ENCODE measurements at regions not wholly inside any gene's neighbourhood (a gene's known extent, or its start where the extent isn't known, plus 50 kb on each side); places are given as distances from the start of the nearest gene placed in this dataset.

- DNase-seq (ENCODE audit: low spot score in 2 of 2) (no peak), FAIRE-seq (no peak)
Measured at GRCh38 chr1:218959784-218960183, 213.9 kb upstream of the LYPLAL1 start.

DNA sequence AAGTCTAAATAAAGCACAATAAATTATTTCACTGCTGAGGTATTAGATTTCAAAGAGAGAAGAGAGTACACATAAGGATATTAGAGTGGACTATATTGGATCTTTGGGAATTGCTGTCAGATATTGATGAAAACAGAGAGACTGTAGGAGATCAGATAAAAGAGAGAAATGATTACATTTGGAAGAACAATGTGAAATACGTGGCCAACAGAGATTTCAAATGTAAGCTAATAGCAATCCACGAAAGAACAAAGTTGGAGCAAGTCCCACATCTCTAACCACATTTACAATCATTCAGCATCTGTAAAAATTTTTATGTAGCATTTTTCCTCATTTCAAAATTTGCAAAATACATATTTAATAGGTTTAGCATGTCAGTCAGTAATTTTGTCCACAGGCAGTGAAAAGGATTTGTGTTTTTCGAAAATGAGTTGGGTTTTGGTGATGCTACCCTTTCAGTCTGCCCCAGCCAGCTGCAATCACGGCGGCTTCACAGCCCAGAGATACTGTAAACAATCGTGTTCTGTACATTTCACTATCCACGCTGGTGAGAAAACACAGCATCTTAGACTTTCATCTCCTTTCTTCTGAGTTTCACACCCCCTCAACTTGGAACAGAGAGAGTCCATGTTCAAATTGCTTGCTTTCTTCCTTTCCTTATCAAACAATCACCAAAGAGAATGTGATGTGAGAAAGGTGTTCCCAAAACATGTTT is 209.1 kb upstream of the LYPLAL1 start:
- DNase-seq (ENCODE audit: low spot score in 2 of 2) (no peak), FAIRE-seq (no peak)

DNA sequence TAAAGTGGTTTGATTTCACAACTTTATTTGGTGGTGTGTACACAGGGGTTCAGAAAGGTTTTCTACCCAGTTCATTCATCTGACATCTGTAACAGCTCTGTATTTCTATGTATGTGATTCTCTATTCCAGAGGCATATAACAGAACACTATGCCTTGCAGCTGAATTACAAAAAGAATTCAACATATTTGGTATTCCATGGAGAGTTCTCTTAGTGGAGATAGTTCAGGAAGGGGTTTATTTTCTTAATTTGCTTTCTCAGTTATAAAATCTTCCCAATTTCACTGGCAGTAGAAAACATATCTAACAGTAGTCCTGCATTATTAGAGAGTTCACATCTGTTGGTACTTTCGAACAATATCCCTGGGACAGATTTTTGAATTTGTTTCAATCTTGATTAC is 207.9 kb upstream of the LYPLAL1 start:
- DNase-seq (ENCODE audit: low spot score in 2 of 2) (no peak), FAIRE-seq (no peak)

DNA sequence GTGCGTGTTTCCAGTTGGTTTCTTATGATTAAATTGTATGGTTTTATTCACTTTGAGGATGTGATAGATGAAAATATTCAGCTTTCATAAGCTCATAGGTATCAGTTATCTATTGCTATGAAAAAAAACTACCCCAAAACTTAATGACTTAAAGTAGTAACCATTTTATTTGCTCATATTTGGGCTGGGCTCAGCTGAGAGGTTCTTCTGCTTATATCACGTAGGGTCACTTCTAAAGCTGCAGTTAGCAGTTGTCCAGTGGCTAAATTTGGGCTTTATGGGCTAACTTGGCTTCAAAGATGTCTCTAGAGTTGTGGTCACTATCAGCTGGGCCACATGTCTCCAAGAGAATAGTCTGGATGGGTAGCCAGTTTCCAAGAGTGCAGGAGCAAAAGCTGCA is 206.4 kb upstream of the LYPLAL1 start:
- FAIRE-seq (no peak), DNase-seq (ENCODE audit: low spot score in 2 of 2) (no peak)

DNA sequence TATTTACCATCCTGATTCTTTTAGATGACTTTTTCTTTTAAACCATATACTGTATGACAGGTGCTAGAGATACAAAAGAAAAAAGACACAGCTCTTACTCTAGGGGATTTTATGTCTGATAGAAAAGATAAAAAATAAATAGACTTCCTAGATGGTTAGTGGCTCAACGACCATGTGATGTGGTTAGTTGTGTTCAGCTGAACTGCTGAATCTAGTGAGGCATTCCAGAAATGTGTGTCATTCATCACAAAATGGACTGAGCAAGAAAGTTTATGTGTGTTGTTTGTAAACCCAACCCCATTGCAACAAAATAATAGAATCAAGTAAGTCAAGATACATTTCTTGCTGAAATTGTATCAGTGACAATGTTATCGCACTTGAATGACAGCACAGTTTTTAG is 205.8 kb upstream of the LYPLAL1 start:
- DNase-seq (ENCODE audit: low spot score in 2 of 2) (no peak), FAIRE-seq (no peak)

DNA sequence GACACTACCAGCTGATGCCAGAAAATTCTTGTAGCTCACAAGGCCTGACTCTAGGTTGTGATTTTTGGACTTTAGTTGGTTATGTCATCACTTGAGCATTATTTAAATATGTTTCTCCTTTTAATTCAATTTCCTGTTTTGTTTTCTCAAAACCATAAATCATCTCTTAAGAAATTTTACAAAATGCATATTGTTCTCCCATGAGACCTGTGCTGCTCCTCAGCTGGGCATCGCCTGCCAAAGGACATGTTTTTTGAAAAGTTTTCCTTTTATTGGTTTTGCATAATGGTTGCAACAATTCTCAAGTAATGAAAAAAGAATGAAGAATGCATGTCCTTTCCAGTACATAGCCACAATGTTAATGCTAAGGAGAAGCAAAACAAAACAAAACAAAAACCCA is 204.7 kb upstream of the LYPLAL1 start:
- DNase-seq (ENCODE audit: low spot score in 2 of 2) (no peak), FAIRE-seq (no peak)

- FAIRE-seq (no peak), DNase-seq (ENCODE audit: low spot score in 2 of 2) (no peak)
Measured at GRCh38 chr1:218970397-218970990, 203.2 kb upstream of the LYPLAL1 start.

- FAIRE-seq (no peak), DNase-seq (ENCODE audit: low spot score in 2 of 2) (no peak)
Measured at GRCh38 chr1:218971156-218971555, 202.5 kb upstream of the LYPLAL1 start.

DNA sequence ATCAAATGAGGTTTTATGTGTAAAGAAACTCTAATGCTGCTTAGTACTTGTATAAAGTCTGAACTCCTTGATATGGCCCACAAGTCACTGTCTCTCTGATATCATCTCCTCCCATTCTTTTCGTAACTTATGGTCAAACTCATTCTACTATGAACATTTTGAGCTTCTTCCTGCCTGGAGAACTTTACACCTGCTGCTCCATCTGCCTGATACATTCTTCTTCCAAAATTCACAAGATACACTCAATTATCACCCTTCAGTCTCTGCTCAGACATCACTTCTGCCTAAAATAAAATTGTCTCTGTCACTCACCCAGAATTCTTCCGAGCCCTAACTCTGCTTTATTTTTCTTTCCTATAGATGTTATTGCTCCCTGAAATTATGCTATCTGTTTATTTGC is 192.8 kb upstream of the LYPLAL1 start:
- DNase-seq (ENCODE audit: low spot score in 2 of 2) (no peak), FAIRE-seq (no peak)

GRCh38 chr1:218982482-218982881 is 191.2 kb upstream of the LYPLAL1 start:
- FAIRE-seq, result no peak
- DNase-seq (ENCODE audit: low spot score in 2 of 2), result no peak

DNA sequence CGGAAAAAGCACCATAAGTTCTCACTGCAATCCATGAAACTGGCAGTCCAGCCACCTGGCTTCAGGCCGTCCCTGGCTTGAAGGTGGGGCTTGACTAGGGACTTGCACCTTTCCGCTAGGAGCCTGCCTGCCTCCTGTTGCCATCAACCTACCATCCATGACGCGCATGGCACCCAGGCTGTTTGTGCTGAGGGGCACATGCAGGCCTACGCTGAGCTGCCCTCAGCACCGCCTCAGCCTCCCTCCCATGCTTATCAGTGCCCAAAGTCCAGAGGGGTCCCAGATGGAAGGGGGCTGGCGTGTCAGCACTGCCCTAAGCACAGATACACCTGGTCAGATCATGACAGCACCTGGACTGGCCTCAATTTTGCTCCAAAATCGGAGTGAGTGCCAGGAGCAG is 190.2 kb upstream of the LYPLAL1 start:
- no peak for FAIRE-seq
- DNase-seq (ENCODE audit: low spot score in 2 of 2), result no peak

DNA sequence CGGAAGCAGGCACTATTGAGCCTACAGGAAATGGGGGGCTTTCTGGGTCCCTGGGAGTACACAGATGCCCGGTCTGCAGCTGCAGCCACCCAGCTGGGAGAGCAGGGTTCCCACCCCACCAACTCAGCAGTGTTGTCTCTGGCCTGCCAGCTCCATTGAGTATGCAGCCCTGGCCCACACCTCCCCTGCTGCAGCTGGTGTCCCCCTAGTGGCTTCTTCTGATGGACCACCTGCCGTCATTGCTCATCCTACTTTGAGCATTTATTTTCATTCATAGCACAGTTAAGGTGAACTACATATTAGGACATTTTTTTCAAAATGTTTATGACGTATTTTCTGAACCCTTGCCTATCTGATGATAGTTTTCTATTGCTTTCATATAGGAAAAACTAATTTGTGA is 189.8 kb upstream of the LYPLAL1 start:
- DNase-seq (ENCODE audit: low spot score in 2 of 2) (no peak), FAIRE-seq (no peak)

DNA sequence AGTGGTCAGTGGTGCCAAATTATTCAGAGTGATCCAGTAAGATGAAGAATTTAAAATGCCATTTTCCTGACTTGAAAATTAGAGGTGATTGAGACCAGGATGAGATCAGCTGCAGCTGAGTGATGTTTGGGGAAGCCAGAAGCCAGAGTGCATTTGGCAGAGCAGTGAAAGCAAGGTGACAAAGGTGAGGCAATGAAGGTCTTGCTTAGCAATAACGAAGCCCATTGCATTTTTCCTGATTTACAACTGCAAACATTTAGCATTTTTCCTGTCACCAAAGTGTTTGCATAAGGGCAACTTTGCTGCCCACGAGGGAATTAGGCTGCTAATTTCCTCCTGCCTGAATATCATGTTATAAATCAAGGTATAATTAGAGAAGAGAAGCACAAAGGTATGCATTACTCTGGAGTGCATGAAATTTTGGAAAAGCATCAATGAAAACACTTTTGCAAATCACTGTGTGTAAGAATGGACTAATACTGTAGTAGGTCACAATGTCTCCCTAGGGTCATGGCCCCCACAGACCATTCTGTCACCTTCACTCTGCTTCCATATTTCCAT is 188.2 kb upstream of the LYPLAL1 start:
- FAIRE-seq, result no peak
- no peak for DNase-seq (ENCODE audit: low spot score in 2 of 2)

GRCh38 chr1:218986816-218987215 is 186.9 kb upstream of the LYPLAL1 start:
- FAIRE-seq, result no peak
- no peak for DNase-seq (ENCODE audit: low spot score in 2 of 2)

GRCh38 chr1:218990019-218990418 is 183.7 kb upstream of the LYPLAL1 start:
- no peak for FAIRE-seq
- DNase-seq (ENCODE audit: low spot score in 2 of 2), result no peak

GRCh38 chr1:218991089-218991488 is 182.6 kb upstream of the LYPLAL1 start:
- FAIRE-seq, result no peak
- no peak for DNase-seq (ENCODE audit: low spot score in 2 of 2)

DNA sequence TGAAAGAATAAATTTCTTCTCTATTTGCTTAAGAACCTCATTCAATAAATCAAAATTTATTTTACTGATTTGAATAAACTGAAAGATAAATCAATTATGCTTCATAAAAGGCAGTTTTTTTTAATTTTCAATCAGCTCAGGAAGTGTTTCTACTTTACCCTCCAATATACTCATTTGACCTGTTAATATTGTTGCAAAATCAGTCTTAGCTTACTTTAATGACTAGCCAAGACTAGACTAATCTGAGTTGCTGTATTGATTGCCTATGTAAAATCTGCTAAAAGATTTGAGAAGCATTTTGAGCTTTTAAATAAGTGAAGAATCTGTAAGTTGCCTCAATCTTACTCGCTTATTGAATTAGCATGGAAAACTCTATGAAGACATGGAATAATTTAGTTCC is 179.1 kb upstream of the LYPLAL1 start:
- no peak for FAIRE-seq
- no peak for DNase-seq (ENCODE audit: low spot score in 2 of 2)

DNA sequence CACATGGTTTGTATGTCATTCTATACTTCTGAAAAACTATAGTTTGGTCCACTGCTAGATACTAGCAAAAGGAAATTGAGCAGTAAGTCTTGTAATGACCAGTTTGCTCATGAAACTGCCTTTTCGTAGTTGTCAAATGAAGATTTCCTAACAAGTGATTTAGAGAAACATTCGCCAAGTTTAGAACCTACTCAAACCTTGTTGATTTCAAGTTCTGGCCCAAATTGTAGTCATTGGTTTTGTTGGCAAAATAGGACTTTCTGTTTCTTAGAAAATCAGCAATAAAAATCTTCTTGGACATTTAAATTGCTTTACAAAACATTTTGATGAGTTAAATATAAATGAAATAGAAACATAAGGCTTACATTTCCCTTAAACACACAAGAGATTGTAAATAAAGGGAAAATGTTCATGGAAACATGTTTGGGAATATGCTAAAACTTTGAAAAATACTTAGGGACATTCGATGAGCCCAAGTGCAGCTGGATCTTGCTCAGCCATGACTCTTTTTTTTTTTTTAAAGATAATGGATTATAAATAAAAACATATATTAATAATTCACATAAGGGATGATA is 178.5 kb upstream of the LYPLAL1 start:
- no peak for DNase-seq (ENCODE audit: low spot score in 2 of 2)
- FAIRE-seq, result no peak

GRCh38 chr1:218996362-218996761 is 177.3 kb upstream of the LYPLAL1 start:
- FAIRE-seq, result no peak
- no peak for DNase-seq (ENCODE audit: low spot score in 2 of 2)

- DNase-seq (ENCODE audit: low spot score in 2 of 2) (no peak), FAIRE-seq (no peak)
Measured at GRCh38 chr1:219000005-219000404, 173.7 kb upstream of the LYPLAL1 start.

DNA sequence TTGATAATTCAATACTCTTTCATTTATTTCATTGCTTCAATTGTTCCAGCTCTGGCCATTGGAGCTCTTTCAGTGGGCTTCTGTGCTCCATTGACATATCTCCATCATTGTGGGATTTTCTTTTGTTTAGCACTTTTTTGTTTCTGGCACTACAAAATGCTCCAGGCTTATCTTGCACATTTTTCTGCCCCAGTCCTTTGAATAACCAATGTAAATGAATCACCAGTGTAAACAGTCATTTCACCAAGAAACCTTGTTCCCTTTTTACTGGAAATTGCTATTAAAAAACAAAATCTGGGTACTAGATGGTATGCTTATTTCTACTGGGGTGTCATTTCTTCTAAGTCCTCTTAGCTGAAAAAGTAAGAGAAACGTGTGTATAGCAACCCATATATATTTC is 173.0 kb upstream of the LYPLAL1 start:
- DNase-seq (ENCODE audit: low spot score in 2 of 2), result no peak
- FAIRE-seq, result no peak

DNA sequence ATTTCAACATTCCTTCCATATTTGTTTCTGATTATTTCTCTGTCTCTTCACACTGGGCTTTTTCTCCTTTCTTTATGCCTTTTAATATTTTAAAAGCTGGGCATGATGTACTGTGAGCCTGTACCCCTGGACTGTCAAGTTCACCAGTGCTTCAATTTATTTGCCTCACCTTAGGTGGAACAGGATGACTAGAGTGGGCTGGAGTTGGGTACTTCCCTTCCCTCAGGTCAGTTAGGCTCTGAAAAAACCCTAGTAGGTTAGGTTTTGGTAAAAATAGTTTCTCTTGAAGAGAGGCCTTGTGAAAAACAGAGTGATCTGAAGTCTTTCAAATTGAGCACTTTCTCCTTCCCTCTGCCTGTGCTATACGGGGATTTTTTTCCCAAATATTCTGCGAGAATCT is 163.0 kb upstream of the LYPLAL1 start:
- DNase-seq (ENCODE audit: low spot score in 2 of 2) (no peak), FAIRE-seq (no peak)
